ENCODE measurements at regions not wholly inside any gene's neighbourhood (a gene's known extent, or its start where the extent isn't known, plus 50 kb on each side); places are given as distances from the start of the nearest gene placed in this dataset.

GRCh38 chr3:117941756-117942155 lies 1092.9 kb downstream of the IGSF11 start:
- no peak overlapping the region for H3K4me3 ChIP-seq
- no peaks in the 10 kb centered on the region for H3K9me3 ChIP-seq
- no peaks in the 10 kb centered on the region for H3K36me3 ChIP-seq
- intact Hi-C loops (cut with DNase I; ENCODE audit: low total_unique reads) = no loop called here
- no peak for TF ChIP-seq CTCF (IDR thresholded peaks at IDR 0.05)
- DNase-seq = no peak
- no peak overlapping the region for H3K27ac ChIP-seq
- H3K4me1 ChIP-seq = no peaks in the 10 kb centered on the region
- H3K27me3 ChIP-seq = no peaks in the 10 kb centered on the region

DNA sequence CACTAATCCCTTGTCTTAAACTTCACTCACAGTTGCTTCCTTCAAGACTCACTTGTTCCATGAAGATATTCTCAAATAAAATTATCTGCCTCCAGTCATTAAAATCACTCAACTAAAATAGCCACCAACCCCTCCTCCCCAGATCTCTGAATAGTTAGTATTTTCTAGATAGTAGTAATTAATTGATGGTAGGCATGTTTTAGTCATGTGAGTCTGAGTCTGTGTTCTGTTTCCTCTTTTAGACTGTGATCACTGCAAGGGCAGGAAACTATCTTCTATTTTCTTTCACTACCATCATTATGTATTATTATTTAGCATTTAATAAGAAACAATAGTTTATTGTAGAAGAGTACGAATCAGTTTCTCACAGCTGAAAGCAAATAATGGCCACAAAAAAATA lies 1080.5 kb downstream of the IGSF11 start:
- H3K27ac ChIP-seq = no peak overlapping the region
- H3K4me3 ChIP-seq = no peak overlapping the region
- no peak for TF ChIP-seq CTCF (IDR thresholded peaks at IDR 0.05)
- no peaks in the 10 kb centered on the region for H3K4me1 ChIP-seq
- H3K27me3 ChIP-seq = no peaks in the 10 kb centered on the region
- DNase-seq = no peak
- no peaks in the 10 kb centered on the region for H3K36me3 ChIP-seq
- H3K9me3 ChIP-seq = no peaks in the 10 kb centered on the region
- intact Hi-C loops (cut with DNase I; ENCODE audit: low total_unique reads) = no loop called here

GRCh38 chr3:117955196-117955595 lies 1079.5 kb downstream of the IGSF11 start:
- no peaks in the 10 kb centered on the region for H3K9me3 ChIP-seq
- DNase-seq = no peak
- intact Hi-C loops (cut with DNase I; ENCODE audit: low total_unique reads) = no loop called here

GRCh38 chr3:117958027-117958426 lies 1076.6 kb downstream of the IGSF11 start:
- Histone ChIP-seq H3K36me3 (no peaks in the 10 kb centered on the region), H3K9me3 (no peaks in the 10 kb centered on the region), H3K27ac (no peak overlapping the region), H3K4me3 (no peak overlapping the region), H3K27me3 (no peaks in the 10 kb centered on the region), H3K4me1 (no peaks in the 10 kb centered on the region)
- no peak for TF ChIP-seq CTCF (IDR thresholded peaks at IDR 0.05)
- intact Hi-C loops (cut with DNase I; ENCODE audit: low total_unique reads) = no loop called here
- DNase-seq = no peak

More at GRCh38 chr3:117955196-117955595, 1079.5 kb downstream of the IGSF11 start:
- no peak overlapping the region for H3K4me3 ChIP-seq
- no peak overlapping the region for H3K27ac ChIP-seq
- TF ChIP-seq CTCF (IDR thresholded peaks at IDR 0.05) = no peak
- no peaks in the 10 kb centered on the region for H3K36me3 ChIP-seq
- H3K27me3 ChIP-seq = no peaks in the 10 kb centered on the region
- H3K4me1 ChIP-seq = no peaks in the 10 kb centered on the region

GRCh38 chr3:117962750-117963149 lies 1071.9 kb downstream of the IGSF11 start:
- H3K27me3 ChIP-seq = no peaks in the 10 kb centered on the region
- no peak overlapping the region for H3K4me3 ChIP-seq
- DNase-seq = no peak
- no peaks in the 10 kb centered on the region for H3K36me3 ChIP-seq
- H3K4me1 ChIP-seq = no peaks in the 10 kb centered on the region
- intact Hi-C loops (cut with DNase I; ENCODE audit: low total_unique reads) = no loop called here
- no peak overlapping the region for H3K27ac ChIP-seq
- no peak for TF ChIP-seq CTCF (IDR thresholded peaks at IDR 0.05)
- H3K9me3 ChIP-seq = no peaks in the 10 kb centered on the region

GRCh38 chr3:117963858-117964257 lies 1070.8 kb downstream of the IGSF11 start:
- H3K4me1 ChIP-seq = no peaks in the 10 kb centered on the region
- no peak for TF ChIP-seq CTCF (IDR thresholded peaks at IDR 0.05)
- H3K9me3 ChIP-seq = no peaks in the 10 kb centered on the region
- H3K27ac ChIP-seq = no peak overlapping the region
- intact Hi-C loops (cut with DNase I; ENCODE audit: low total_unique reads) = no loop called here
- no peaks in the 10 kb centered on the region for H3K36me3 ChIP-seq
- DNase-seq = no peak
- no peaks in the 10 kb centered on the region for H3K27me3 ChIP-seq
- H3K4me3 ChIP-seq = no peak overlapping the region
